HG02885 (cell line): ENCODE measurements at regions not wholly inside any gene's neighbourhood (a gene's known extent, or its start where the extent isn't known, plus 50 kb on each side); places are given as distances from the start of the nearest gene placed in this dataset.

ENCODE experiments used
- ATAC-seq: cut with Tn5 transposase; IDR thresholded peaks from one replicate; pipeline ENCODE4 v1.9.1; 2021; ENCODE audit warnings: mild to moderate bottlenecking; ENCODE audit not compliant: unreplicated experiment, poor library complexity

DNA sequence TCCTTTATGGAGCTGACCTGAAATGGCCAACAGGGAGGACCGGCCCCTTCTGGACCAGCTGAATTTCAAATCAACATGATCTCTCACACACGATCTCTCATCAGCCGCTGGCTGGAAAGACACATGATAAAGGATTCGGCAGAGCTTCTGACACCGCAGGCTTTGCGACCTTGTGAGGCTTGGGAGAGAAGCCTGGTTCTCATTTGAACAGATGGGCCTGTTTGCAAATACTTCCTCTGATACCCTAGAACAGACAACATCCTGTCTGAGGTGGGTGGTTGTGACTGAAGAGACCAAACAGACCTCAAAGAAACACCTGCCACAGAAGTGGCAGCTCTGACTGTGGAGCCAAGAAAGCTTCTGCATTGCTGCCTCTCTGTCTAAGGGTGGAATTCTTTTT is 77.9 kb upstream of the SDK2 start:
- ATAC-seq: no peak

DNA sequence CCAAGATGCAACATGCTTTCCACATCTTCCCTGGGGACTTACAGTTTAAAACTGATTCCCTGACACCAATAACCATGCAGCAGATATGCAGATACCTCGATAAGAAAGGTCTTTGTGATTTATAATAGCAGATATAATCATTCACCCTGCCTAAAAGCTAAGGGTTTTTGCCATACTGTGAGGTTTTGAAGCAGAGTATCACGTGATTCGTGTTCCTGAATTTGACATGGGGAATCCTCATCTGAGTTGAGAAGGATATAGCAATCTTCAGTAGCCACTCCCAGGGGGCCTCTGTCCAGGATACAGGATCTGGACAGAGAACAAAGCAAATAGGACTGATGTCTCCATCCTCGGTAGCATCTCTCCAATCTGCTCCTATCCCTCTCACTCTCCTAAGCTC is 79.1 kb upstream of the SDK2 start:
- ATAC-seq: no peak

GRCh38 chr17:73724341-73724740 is 80.1 kb upstream of the SDK2 start:
- ATAC-seq: no peak

- ATAC-seq: no peak
Measured at GRCh38 chr17:73724990-73725389, 80.7 kb upstream of the SDK2 start.

GRCh38 chr17:73725794-73726515 is 81.7 kb upstream of the SDK2 start:
- no peak for ATAC-seq

DNA sequence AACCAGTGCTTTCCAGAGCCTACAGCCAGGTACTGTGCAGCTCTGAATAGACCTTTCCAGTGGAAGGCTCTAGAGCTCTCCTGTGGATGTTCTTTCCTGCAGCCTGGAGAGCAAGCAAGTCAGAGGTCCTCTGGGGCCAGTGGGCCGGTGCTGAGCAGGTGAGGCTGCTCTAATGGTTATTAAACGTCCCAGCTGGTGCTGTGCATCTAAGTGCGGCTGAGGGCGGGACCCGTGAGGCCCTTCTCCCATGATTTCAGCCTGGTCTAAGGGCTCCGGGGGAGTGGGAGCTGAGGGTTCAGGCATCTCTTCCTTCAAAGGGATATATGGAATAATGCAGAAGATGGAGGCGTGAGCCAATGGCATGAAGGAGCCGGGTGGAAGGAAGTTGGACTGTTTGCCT is 83.7 kb upstream of the SDK2 start:
- ATAC-seq: no peak

DNA sequence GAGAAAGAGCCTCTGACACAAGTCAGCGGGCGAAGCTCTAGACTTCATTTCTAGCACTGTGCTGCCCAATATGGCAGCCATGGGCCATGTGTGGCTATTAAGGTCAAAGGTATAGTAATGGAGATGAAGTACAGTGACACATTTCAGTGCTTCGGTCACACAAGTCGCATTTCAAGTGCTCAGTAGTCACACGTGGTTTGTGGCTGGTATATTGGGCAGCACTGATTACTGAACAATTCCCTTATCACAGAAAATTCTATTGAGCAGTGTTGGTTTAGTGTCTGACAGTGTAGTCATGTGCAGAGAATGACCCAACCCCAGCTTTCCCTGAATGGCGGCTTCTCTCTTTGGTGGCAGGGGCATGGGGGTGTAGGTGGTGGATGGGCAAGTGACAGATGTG is 84.9 kb upstream of the SDK2 start:
- ATAC-seq: no peak

DNA sequence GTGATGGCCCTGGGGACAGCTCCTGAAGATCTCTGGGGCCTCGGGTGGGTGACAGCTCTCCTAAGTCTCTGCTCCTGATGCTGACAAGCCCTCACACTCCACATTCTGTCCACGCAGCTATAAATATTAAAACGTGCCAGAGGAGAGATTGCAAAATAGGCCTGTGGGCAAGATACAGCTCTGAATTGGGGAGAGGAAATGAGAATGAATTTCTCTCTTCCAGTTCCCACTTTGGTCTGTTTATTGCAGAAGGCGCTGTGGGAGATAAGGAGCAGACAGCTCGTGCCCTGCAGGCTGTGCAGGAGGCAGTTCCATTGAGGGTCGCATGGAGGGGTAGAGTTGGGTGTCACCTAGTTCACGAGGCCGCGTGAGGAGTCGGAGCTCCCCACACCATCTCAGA is 87.5 kb upstream of the SDK2 start:
- ATAC-seq: no peak

GRCh38 chr17:73733517-73733916 is 89.3 kb upstream of the SDK2 start:
- ATAC-seq: no peak

DNA sequence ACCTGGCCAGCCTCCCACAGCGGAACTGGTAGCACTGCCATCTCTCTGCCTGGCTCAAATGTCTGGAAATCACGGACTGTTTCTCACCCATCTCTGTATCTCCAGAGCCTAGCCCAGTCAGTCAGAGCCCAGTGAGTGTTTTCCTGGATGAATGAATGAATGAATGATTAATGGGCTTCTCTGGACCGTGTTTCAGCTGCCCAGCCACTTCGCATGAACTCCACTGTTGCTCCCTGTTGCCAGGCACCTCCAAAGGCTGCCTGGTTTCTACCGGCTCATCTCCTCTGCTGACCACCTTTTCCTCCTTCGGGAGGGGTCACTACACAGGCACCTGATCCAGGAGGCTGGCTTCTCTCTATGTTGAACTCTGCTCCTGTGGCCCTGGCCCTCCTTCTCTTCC is 91.0 kb upstream of the SDK2 start:
- ATAC-seq: no peak

GRCh38 chr17:73738751-73739575 is 94.7 kb upstream of the SDK2 start:
- ATAC-seq: no peak

DNA sequence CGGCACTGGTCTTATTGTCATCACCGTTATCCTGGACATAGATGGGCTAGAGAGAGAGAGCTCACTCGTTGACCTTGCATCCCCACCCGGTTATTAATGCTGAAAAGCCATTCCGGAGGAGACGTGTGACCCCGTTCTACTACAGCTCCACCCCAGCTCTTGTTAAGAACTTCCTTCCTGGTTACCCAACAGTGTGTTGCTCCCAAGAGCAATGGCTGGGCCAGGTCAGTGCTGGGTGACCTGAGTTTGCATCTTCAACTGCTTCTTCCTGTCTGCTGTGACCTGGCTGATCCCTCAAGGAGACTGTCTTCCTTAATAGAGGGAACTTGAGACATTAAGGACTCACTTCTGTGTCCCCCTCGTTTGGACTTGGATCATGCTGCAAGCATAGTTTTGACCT is 96.1 kb upstream of the SDK2 start:
- ATAC-seq: no peak

- no peak for ATAC-seq
Measured at GRCh38 chr17:73742948-73743381, 98.7 kb upstream of the SDK2 start.

DNA sequence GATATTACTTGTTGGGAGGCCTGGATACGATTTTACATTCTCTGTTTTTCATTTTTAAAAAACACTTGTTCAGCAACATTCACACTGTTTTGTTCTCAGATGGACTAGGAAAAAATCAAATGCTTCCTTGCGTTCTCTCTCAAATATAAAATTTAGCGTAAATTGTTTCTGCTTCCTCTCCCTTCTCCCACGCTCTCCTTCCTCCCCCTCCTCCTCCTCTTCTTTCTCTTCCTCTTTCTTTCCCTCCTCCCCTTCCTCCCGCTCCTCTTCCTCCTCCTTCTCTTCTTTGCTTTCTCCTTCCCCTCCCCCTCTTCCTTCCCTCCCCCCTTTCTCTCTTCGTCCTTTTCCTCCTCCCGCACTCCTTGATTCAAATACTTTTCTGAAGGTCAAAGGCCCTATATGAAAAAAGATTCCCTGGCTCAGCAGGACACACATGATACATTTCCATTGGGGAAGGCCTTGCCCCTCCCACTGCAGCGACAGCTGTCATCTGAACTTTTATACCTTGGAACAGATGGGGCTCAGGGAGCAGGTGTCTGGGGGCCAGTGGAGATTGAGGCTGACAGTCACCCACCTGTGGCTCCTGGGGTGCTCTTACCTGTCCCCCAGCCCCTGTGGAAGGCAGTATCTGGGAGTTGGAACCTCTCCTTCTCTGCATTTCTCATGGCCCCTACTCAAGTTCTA is 99.4 kb upstream of the SDK2 start:
- ATAC-seq: no peak

- ATAC-seq: no peak
Measured at GRCh38 chr17:73744411-73744810, 100.2 kb upstream of the SDK2 start.

DNA sequence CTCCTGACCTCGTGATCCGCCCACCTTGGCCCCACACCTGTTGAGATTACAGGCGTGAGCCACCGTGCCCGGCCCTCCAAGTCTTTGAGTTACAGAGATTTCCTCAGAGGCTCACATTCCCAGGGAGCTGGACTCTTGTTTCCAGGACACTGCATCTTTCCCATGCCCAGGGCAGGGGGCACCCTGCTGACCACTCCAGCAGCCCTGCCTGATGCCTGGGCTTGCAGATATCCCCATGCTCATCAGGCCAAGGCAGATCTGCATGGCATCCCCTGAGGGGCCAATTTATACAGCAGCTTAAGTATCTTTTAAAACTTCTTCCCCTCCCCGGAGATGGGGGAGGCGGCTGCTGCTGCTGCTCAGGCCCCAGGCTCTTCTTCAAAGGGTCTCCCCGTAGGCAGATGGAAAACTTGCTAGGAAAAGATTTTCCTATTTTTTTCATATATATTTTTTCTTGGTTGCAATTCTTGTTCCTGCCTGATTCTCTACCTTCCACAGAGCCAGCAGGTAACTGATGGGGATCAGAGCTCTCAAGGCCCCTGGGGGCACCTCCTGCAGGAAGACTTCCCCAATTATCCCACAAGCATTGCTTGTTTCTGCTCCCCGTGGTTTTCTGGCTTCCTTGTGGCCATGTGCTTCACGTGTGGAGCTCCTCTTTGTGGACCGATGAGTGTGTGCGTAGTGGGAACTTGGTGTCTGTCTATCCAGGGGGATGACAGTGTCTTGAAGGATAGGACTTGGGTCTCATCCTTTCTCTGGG is 102.2 kb upstream of the SDK2 start:
- ATAC-seq: no peak

GRCh38 chr17:73747221-73748002 is 103.2 kb upstream of the SDK2 start:
- no peak for ATAC-seq

DNA sequence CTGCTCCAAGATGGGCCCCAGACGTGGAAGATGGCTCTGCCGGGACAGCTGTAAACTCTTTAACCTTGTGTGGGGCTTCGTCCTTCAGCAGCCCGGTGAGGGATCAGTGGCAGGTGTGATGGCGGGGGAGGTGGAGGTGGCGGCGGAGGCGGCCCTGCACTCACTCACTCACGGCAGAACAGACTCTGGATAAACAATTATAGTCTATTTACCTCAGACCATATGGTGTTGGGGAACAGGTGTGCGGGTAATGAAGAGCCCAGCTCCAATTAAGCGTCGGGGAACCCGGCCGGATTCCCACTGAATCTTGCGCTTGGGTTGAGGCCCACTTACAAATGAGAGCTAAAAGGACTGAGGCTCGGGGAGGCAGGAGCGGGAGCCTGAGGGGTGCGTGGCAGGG is 104.3 kb upstream of the SDK2 start:
- no peak for ATAC-seq

DNA sequence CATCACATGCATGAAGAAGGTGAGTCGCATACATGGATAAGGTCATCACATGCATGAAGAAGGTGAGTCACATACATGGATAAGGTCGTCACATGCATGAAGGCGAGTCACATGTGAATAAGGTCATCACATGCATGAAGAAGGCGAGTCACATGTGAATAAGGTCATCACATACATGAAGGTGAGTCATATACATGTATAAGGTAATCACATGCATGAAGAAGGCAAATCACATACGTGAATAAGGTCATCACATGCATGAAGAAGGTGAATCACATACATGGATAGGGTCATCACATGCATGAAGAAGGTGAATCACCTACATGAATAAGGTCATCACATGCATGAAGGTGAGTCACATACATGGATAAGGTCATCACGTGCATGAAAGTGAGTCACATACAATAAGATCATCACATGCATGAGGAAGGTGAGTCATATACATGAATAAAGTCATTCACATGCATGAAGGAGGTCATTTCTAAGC is 105.1 kb upstream of the SDK2 start:
- no peak for ATAC-seq
